H9 (cell line): ENCODE measurements at regions not wholly inside any gene's neighbourhood (a gene's known extent, or its start where the extent isn't known, plus 50 kb on each side); places are given as distances from the start of the nearest gene placed in this dataset.

ENCODE experiments used
- DNase-seq: peaks from one replicate; pipeline ENCODE4 v3.0.0-alpha.2; 2017
- H2AFZ ChIP-seq: one replicate; pipeline ENCODE4 v1.6.1; 2013; ENCODE audit warnings: mild to moderate bottlenecking, low read length, control low read depth, moderate library complexity
- H2AK5ac ChIP-seq: 2 replicates; pipeline ENCODE4 v1.6.1; 2013; ENCODE audit warnings: low read length, control low read depth, mixed read lengths; ENCODE audit not compliant: insufficient read length
- H2BK120ac ChIP-seq: one replicate; pipeline ENCODE4 v1.6.1; 2013; ENCODE audit warnings: low read depth, mild to moderate bottlenecking, low read length, control low read depth, inconsistent platforms; ENCODE audit not compliant: poor library complexity, severe bottlenecking
- H2BK12ac ChIP-seq: 2 replicates; pipeline ENCODE4 v1.6.1; 2013; ENCODE audit warnings: low read length, control low read depth, mixed read lengths, low read depth; ENCODE audit not compliant: insufficient read length
- H2BK15ac ChIP-seq: 2 replicates; pipeline ENCODE4 v1.6.1; 2013; ENCODE audit warnings: low read depth, low read length, control low read depth
- H2BK20ac ChIP-seq: one replicate; pipeline ENCODE4 v1.6.1; 2013; ENCODE audit warnings: low read depth, mild to moderate bottlenecking, low read length, control low read depth, inconsistent platforms; ENCODE audit not compliant: poor library complexity, severe bottlenecking
- H2BK5ac ChIP-seq: 2 replicates; pipeline ENCODE4 v1.6.1; 2013; ENCODE audit warnings: low read length, control low read depth, mixed read lengths; ENCODE audit not compliant: insufficient read length
- H3K14ac ChIP-seq: 2 replicates; pipeline ENCODE4 v1.6.1; 2013; ENCODE audit warnings: low read length, control low read depth; ENCODE audit not compliant: insufficient read depth
- H3K18ac ChIP-seq: 2 replicates; pipeline ENCODE4 v1.6.1; 2013; ENCODE audit warnings: low read depth, mild to moderate bottlenecking, mixed read lengths, low read length, control low read depth; ENCODE audit not compliant: insufficient read length
- H3K23ac ChIP-seq: 2 replicates; pipeline ENCODE4 v1.6.1; 2013; ENCODE audit warnings: low read length, control low read depth, mixed read lengths, low read depth; ENCODE audit not compliant: insufficient read length
- H3K23me2 ChIP-seq: 2 replicates; pipeline ENCODE4 v1.6.1; 2013; ENCODE audit warnings: low read depth, mild to moderate bottlenecking, mixed read lengths, low read length, control low read depth; ENCODE audit not compliant: insufficient read length, poor library complexity, severe bottlenecking
- H3K27ac ChIP-seq: 2 replicates; pipeline ENCODE4 v1.5.1; 2013; ENCODE audit warnings: low read length, control low read depth, mixed read lengths, low read depth; ENCODE audit not compliant: insufficient read length
- H3K27me3 ChIP-seq: 2 replicates; pipeline ENCODE4 v1.6.1; 2013; ENCODE audit warnings: low read length, control low read depth, inconsistent platforms; ENCODE audit not compliant: insufficient read depth
- H3K4ac ChIP-seq: 2 replicates; pipeline ENCODE4 v1.6.1; 2013; ENCODE audit warnings: low read depth, mild to moderate bottlenecking, control low read depth, inconsistent platforms, low read length, moderate library complexity
- H3K4me1 ChIP-seq: 2 replicates; pipeline ENCODE4 v1.6.1; 2013; ENCODE audit warnings: low read length, control low read depth, inconsistent platforms; ENCODE audit not compliant: insufficient read depth
- H3K4me2 ChIP-seq: 2 replicates; pipeline ENCODE4 v1.6.1; 2013; ENCODE audit warnings: low read length, control low read depth, mixed read lengths; ENCODE audit not compliant: insufficient read length, insufficient read depth
- H3K56ac ChIP-seq: 2 replicates; pipeline ENCODE4 v1.6.1; 2013; ENCODE audit warnings: low read depth, mild to moderate bottlenecking, mixed read lengths, low read length, control low read depth; ENCODE audit not compliant: insufficient read length
- H3K79me1 ChIP-seq: 2 replicates; pipeline ENCODE4 v1.6.1; 2013; ENCODE audit warnings: low read depth, mild to moderate bottlenecking, moderate library complexity, low read length, control low read depth, inconsistent platforms; ENCODE audit not compliant: insufficient read depth, poor library complexity, severe bottlenecking
- H3K79me2 ChIP-seq: 2 replicates; pipeline ENCODE4 v1.6.1; 2013; ENCODE audit warnings: low read length, control low read depth, inconsistent platforms; ENCODE audit not compliant: insufficient read depth
- H3K9ac ChIP-seq: 2 replicates; pipeline ENCODE4 v1.6.1; 2013; ENCODE audit warnings: low read length, control low read depth, mixed read lengths; ENCODE audit not compliant: insufficient read length; ENCODE audit errors: extremely low read depth
- H3K9me3 ChIP-seq: one replicate; pipeline ENCODE4 v1.6.1; 2013; ENCODE audit warnings: low read depth, low read length, inconsistent platforms; ENCODE audit not compliant: control insufficient read depth
- H3T11ph ChIP-seq: one replicate; pipeline ENCODE4 v1.6.1; 2013; ENCODE audit warnings: mild to moderate bottlenecking, low read length, control low read depth, inconsistent platforms
- H4K20me1 ChIP-seq: one replicate; pipeline ENCODE4 v1.6.1; 2013; ENCODE audit not compliant: control insufficient read depth, insufficient read length, insufficient read depth
- H4K5ac ChIP-seq: 2 replicates; pipeline ENCODE4 v1.6.1; 2013; ENCODE audit warnings: low read depth, mild to moderate bottlenecking, mixed read lengths, low read length, control low read depth; ENCODE audit not compliant: insufficient read length
- H4K8ac ChIP-seq: replicated peaks from 2 replicates; pipeline ENCODE4 v1.6.1; 2013; ENCODE audit warnings: low read length, control low read depth, mixed read lengths, low read depth; ENCODE audit not compliant: insufficient read length
- H4K91ac ChIP-seq: 2 replicates; pipeline ENCODE4 v1.6.1; 2013; ENCODE audit warnings: low read depth, mild to moderate bottlenecking, moderate library complexity, mixed read lengths, low read length, control low read depth; ENCODE audit not compliant: insufficient read length
- H3K27ac Mint-ChIP-seq, 3 experiments: 2 replicates in 2 of 3; 3 replicates in 1 of 3; pipeline ENCODE4 v1.8.0; 2020 to 2021; ENCODE audit warnings: mixed read lengths in 3 of 3, mild to moderate bottlenecking in 1 of 3, moderate library complexity in 1 of 3
- H3K27me3 Mint-ChIP-seq: 2 replicates; pipeline ENCODE4 v1.8.0; 2021; ENCODE audit warnings: low read depth, mild to moderate bottlenecking, moderate library complexity, mixed read lengths
- H3K36me3 Mint-ChIP-seq, 3 experiments: 2 replicates in 2 of 3; 3 replicates in 1 of 3; pipeline ENCODE4 v1.8.0; 2020 to 2021; ENCODE audit warnings: low read depth in 3 of 3, mixed read lengths in 3 of 3; ENCODE audit not compliant: insufficient read depth in 1 of 3
- H3K4me1 Mint-ChIP-seq, 2 experiments: 2 replicates each; pipeline ENCODE4 v1.8.0; 2020; ENCODE audit warnings: mixed read lengths in 2 of 2
- H3K4me3 Mint-ChIP-seq, 2 experiments: 2 replicates in 1 of 2; 3 replicates in 1 of 2; pipeline ENCODE4 v1.8.0; 2020 to 2021; ENCODE audit warnings: mild to moderate bottlenecking in 2 of 2, mixed read lengths in 2 of 2, moderate library complexity in 1 of 2
- H3K9me3 Mint-ChIP-seq, 2 experiments: 2 replicates in 1 of 2; 3 replicates in 1 of 2; pipeline ENCODE4 v1.8.0; 2020; ENCODE audit warnings: mild to moderate bottlenecking in 2 of 2, mixed read lengths in 2 of 2, moderate library complexity in 1 of 2
- TF ChIP-seq, protein P1 (sequence below): fragments of 200-600 bp; sonication (generic); conservative IDR thresholded peaks from 3 replicates; pipeline ENCODE4 v1.8.0; 2021; ENCODE audit warnings: antibody characterized with exemption, mild to moderate bottlenecking

DNA sequence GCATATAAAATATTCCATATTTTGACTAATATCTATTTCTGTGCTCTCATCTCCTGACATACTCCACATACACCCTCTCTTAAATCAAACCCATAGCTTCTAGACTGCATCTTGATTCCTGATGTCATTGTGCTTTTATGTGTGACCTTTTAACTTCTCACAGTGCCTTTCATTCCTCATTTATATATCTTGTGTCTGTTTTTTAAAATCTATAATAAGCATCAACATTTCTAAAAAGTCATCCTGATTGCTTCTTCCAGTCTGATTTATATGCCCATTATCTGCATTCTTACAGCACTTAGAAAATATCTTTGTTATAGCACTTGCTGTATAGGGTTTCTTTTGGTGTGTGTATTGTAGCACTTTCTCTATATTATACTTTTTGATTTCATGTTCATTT lies 190.1 kb upstream of the ITM2A start:
- no peak overlapping the region for H3K4me2 ChIP-seq
- H4K20me1 ChIP-seq, result no peaks in the 10 kb centered on the region
- H3K56ac ChIP-seq, result no peak overlapping the region
- no peak overlapping the region for H2BK20ac ChIP-seq
- no peaks in the 10 kb centered on the region for H3K79me1 ChIP-seq
- no peak overlapping the region for H3K27ac Mint-ChIP-seq
- no peak overlapping the region for H4K5ac ChIP-seq
- no peak overlapping the region for H2BK120ac ChIP-seq
- no peak overlapping the region for H3K4me3 Mint-ChIP-seq
- no peaks in the 10 kb centered on the region for H3K27me3 ChIP-seq
- H2BK15ac ChIP-seq, result no peak overlapping the region
- no peaks in the 10 kb centered on the region for H3K4me1 Mint-ChIP-seq
- no peaks in the 10 kb centered on the region for H3K23me2 ChIP-seq
- H3K79me2 ChIP-seq, result no peaks in the 10 kb centered on the region
- H2BK5ac ChIP-seq, result no peak overlapping the region
- H3K14ac ChIP-seq, result no peak overlapping the region
- no peak overlapping the region for H3T11ph ChIP-seq
- peaks cover 2 to 12% (median 4%) of the 10 kb centered on the region in 3 experiments; a peak in 5 of 7 replicates for H3K36me3 Mint-ChIP-seq
- no peak overlapping the region for H2AK5ac ChIP-seq
- no peak overlapping the region for H3K4ac ChIP-seq
- H3K4me1 ChIP-seq, result no peaks in the 10 kb centered on the region
- no peak overlapping the region for H3K27ac ChIP-seq
- H3K23ac ChIP-seq, result no peak overlapping the region
- no peak for DNase-seq
- H2BK12ac ChIP-seq, result no peak overlapping the region
- H3K27me3 Mint-ChIP-seq, result no peaks in the 10 kb centered on the region
- peaks cover 17% of the 10 kb centered on the region for H3K9me3 ChIP-seq
- H4K91ac ChIP-seq, result no peak overlapping the region
- H4K8ac ChIP-seq, result no peak overlapping the region
- TF ChIP-seq, protein P1, sequence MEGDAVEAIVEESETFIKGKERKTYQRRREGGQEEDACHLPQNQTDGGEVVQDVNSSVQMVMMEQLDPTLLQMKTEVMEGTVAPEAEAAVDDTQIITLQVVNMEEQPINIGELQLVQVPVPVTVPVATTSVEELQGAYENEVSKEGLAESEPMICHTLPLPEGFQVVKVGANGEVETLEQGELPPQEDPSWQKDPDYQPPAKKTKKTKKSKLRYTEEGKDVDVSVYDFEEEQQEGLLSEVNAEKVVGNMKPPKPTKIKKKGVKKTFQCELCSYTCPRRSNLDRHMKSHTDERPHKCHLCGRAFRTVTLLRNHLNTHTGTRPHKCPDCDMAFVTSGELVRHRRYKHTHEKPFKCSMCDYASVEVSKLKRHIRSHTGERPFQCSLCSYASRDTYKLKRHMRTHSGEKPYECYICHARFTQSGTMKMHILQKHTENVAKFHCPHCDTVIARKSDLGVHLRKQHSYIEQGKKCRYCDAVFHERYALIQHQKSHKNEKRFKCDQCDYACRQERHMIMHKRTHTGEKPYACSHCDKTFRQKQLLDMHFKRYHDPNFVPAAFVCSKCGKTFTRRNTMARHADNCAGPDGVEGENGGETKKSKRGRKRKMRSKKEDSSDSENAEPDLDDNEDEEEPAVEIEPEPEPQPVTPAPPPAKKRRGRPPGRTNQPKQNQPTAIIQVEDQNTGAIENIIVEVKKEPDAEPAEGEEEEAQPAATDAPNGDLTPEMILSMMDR, result no peak
- no peak overlapping the region for H3K9ac ChIP-seq
- no peak overlapping the region for H2AFZ ChIP-seq
- no peak overlapping the region for H3K18ac ChIP-seq
- peaks cover 61% of the 10 kb centered on the region in 2 experiments for H3K9me3 Mint-ChIP-seq
